Mesenchymal stem cell (in vitro differentiated cells and primary cell): ENCODE measurements at regions not wholly inside any gene's neighbourhood (a gene's known extent, or its start where the extent isn't known, plus 50 kb on each side); places are given as distances from the start of the nearest gene placed in this dataset.

Source experiments
- DNase-seq: peaks from one replicate; pipeline ENCODE4 v3.0.0-alpha.2; 2013
- H2AFZ ChIP-seq: one replicate; pipeline ENCODE4 v1.6.1; 2013; ENCODE audit warnings: low read depth, mild to moderate bottlenecking, control low read depth, inconsistent platforms, low read length, moderate library complexity
- H2AK5ac ChIP-seq: 2 replicates; pipeline ENCODE4 v1.6.1; 2013; ENCODE audit warnings: low read length, moderate library complexity, mild to moderate bottlenecking, inconsistent platforms; ENCODE audit not compliant: severe bottlenecking
- H2BK120ac ChIP-seq: one replicate; pipeline ENCODE4 v1.6.1; 2013; ENCODE audit warnings: low read depth, mild to moderate bottlenecking, inconsistent platforms, low read length, moderate library complexity
- H2BK12ac ChIP-seq, 2 experiments: one replicate each; pipeline ENCODE4 v1.6.1; 2013; ENCODE audit warnings: inconsistent platforms in 2 of 2, low read length in 2 of 2, mild to moderate bottlenecking in 2 of 2, moderate library complexity in 2 of 2, control low read depth in 1 of 2
- H2BK15ac ChIP-seq: one replicate; pipeline ENCODE4 v1.6.1; 2013; ENCODE audit warnings: mild to moderate bottlenecking, low read depth, inconsistent platforms; ENCODE audit not compliant: poor library complexity, severe bottlenecking
- H2BK5ac ChIP-seq: 2 replicates; pipeline ENCODE4 v1.6.1; 2013; ENCODE audit warnings: low read depth, mild to moderate bottlenecking, low read length, control low read depth, inconsistent platforms; ENCODE audit not compliant: poor library complexity, severe bottlenecking
- H3K14ac ChIP-seq, 2 experiments: one replicate each; pipeline ENCODE4 v1.6.1; 2013; ENCODE audit warnings: inconsistent platforms in 2 of 2, low read length in 2 of 2, control low read depth in 1 of 2, mild to moderate bottlenecking in 1 of 2, moderate library complexity in 1 of 2
- H3K18ac ChIP-seq, 2 experiments: one replicate each; pipeline ENCODE4 v1.6.1; 2013; ENCODE audit warnings: inconsistent platforms in 2 of 2, low read length in 2 of 2, control low read depth in 1 of 2, low read depth in 1 of 2, mild to moderate bottlenecking in 1 of 2
- H3K23ac ChIP-seq, 2 experiments: one replicate each; pipeline ENCODE4 v1.6.1; 2013; ENCODE audit warnings: inconsistent platforms in 2 of 2, low read length in 2 of 2, mild to moderate bottlenecking in 2 of 2, moderate library complexity in 2 of 2, control low read depth in 1 of 2
- H3K27ac ChIP-seq: 2 replicates; pipeline ENCODE4 v1.5.1; 2013; ENCODE audit warnings: mild to moderate bottlenecking, moderate library complexity, low read length, control low read depth, inconsistent platforms; ENCODE audit not compliant: poor library complexity, severe bottlenecking
- H3K27me3 ChIP-seq, 2 experiments: 2 replicates each; pipeline versions ENCODE4 v1.6.1 to v1.7.0; 2013; ENCODE audit warnings: low read length in 2 of 2, mild to moderate bottlenecking in 2 of 2, moderate library complexity in 2 of 2, control low read depth in 1 of 2, inconsistent platforms in 1 of 2; ENCODE audit not compliant: control insufficient read depth in 1 of 2, insufficient read depth in 1 of 2
- H3K36me3 ChIP-seq, 2 experiments: 2 replicates each; pipeline versions ENCODE4 v1.6.1 to v1.7.0; 2013; ENCODE audit warnings: low read length in 2 of 2, control low read depth in 1 of 2, inconsistent platforms in 1 of 2, low read depth in 1 of 2, mild to moderate bottlenecking in 1 of 2; ENCODE audit not compliant: insufficient read depth in 2 of 2, control insufficient read depth in 1 of 2
- H3K4ac ChIP-seq, 2 experiments: one replicate each; pipeline ENCODE4 v1.6.1; 2013; ENCODE audit warnings: inconsistent platforms in 2 of 2, low read length in 2 of 2, mild to moderate bottlenecking in 2 of 2, moderate library complexity in 2 of 2, control low read depth in 1 of 2, low read depth in 1 of 2
- H3K4me1 ChIP-seq: 2 replicates; pipeline ENCODE4 v1.6.1; 2013; ENCODE audit warnings: low read depth, low read length, control low read depth; ENCODE audit not compliant: control insufficient read depth, insufficient read depth
- H3K4me2 ChIP-seq: 2 replicates; pipeline ENCODE4 v1.6.1; 2013; ENCODE audit warnings: low read length, mild to moderate bottlenecking, inconsistent platforms; ENCODE audit not compliant: poor library complexity, severe bottlenecking
- H3K4me3 ChIP-seq, 2 experiments: 2 replicates each; pipeline versions ENCODE4 v1.5.1 to v1.7.0; 2013; ENCODE audit warnings: low read length in 2 of 2, mild to moderate bottlenecking in 2 of 2, control low read depth in 1 of 2, low read depth in 1 of 2; ENCODE audit not compliant: insufficient read depth in 1 of 2
- H3K79me1 ChIP-seq: replicated peaks from 2 replicates; pipeline ENCODE4 v1.6.1; 2013; ENCODE audit warnings: mild to moderate bottlenecking, control low read depth, low read length, inconsistent platforms; ENCODE audit not compliant: poor library complexity, severe bottlenecking
- H3K9ac ChIP-seq: 2 replicates; pipeline ENCODE4 v1.7.0; 2013; ENCODE audit warnings: mild to moderate bottlenecking, low read length, moderate library complexity
- H3K9me3 ChIP-seq: 2 replicates; pipeline ENCODE4 v1.7.0; 2013; ENCODE audit warnings: mild to moderate bottlenecking, low read length; ENCODE audit not compliant: control insufficient read depth
- H4K8ac ChIP-seq: one replicate; pipeline ENCODE4 v1.6.1; 2013; ENCODE audit warnings: inconsistent platforms, mild to moderate bottlenecking, low read length, moderate library complexity
- H4K91ac ChIP-seq: one replicate; pipeline ENCODE4 v1.6.1; 2013; ENCODE audit warnings: mild to moderate bottlenecking, low read length, inconsistent platforms
- WGBS: methylation state at CpG from one replicate; pipeline ENCODE4 v1.1.7; 2013; ENCODE audit warnings: mixed read lengths; 5-methylcytosine and 5-hydroxymethylcytosine counted together

DNA sequence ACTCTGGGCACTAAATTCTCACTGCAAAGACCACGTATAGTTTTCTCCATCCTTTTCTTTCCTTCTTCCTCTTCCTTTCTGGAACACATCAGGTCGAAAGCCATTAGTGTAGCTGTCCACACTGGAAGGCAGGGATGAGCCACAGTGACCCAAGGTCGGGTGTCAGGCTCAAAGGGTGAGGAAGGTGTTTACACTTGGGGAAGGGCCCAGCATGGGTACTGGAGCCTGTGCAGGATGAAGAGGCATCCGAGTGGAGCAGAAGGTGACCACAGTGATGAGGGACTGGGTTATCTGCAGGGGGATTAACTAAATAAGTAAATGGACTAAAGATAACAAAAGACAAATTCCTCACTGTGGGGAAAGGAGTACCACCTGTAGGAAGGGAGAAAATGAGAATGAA lies 164.0 kb downstream of the SOX9 start:
- Histone ChIP-seq H3K18ac (no peak overlapping the region), H3K27me3 (peaks cover 0 to 5% of the 10 kb centered on the region in 2 experiments), H3K4ac (no peak overlapping the region), H3K9me3 (no peaks in the 10 kb centered on the region), H2AK5ac (no peak overlapping the region), H3K4me1 (peaks cover 2% of the 10 kb centered on the region), H2BK5ac (no peak overlapping the region), H3K79me1 (no peaks in the 10 kb centered on the region), H2BK120ac (no peak overlapping the region), H3K14ac (no peak overlapping the region), H3K9ac (no peak overlapping the region), H3K23ac (no peak overlapping the region), H2BK15ac (no peak overlapping the region), H2AFZ (no peak overlapping the region), H4K8ac (no peak overlapping the region), H3K36me3 (no peaks in the 10 kb centered on the region), H4K91ac (no peak overlapping the region), H3K4me3 (no peak overlapping the region), H3K27ac (no peak overlapping the region), H2BK12ac (no peak overlapping the region), H3K4me2 (no peak overlapping the region)
- WGBS = 73% methylated on average over 4 of the region's 4 CpGs
- DNase-seq = no peak

- Histone ChIP-seq H3K79me1 (no peaks in the 10 kb centered on the region), H4K91ac (no peak overlapping the region), H2AK5ac (no peak overlapping the region), H2BK15ac (no peak overlapping the region), H3K27me3 (peaks cover 0 to 21% of the 10 kb centered on the region in 2 experiments), H2BK12ac (no peak overlapping the region), H3K27ac (no peak overlapping the region), H3K36me3 (no peaks in the 10 kb centered on the region), H2AFZ (no peak overlapping the region), H2BK120ac (no peak overlapping the region), H3K4ac (no peak overlapping the region), H3K4me3 (no peak overlapping the region), H3K4me2 (no peak overlapping the region), H2BK5ac (no peak overlapping the region), H4K8ac (no peak overlapping the region), H3K23ac (no peak overlapping the region), H3K18ac (no peak overlapping the region), H3K14ac (no peak overlapping the region), H3K4me1 (peaks cover 5% of the 10 kb centered on the region), H3K9ac (no peak overlapping the region), H3K9me3 (no peaks in the 10 kb centered on the region)
- WGBS = 86% methylated on average over 4 of the region's 4 CpGs
- no peak for DNase-seq
Observed at GRCh38 chr17:72287586-72287985, 166.8 kb downstream of the SOX9 start.

DNA sequence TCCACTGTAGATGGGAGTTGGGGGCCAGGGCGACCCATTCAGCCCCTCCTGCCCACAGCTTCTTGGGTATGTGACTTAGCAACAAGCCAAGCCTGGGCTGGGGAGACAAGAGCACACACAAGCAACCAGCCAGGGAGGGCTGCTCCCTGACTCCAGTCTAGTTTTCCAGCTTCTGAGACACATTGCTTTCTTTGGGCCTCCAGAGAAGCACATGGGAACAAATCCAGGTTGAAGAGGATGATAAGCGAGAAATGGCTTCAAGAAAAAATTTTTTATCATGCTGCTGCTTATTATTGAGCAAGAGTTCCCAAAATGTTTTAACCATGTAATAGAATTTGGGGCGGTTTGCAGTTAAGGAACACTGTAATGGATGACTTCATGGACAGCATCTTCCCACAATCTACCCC lies 173.7 kb downstream of the SOX9 start:
- WGBS = 82% methylated on average over 3 of the region's 3 CpGs

GRCh38 chr17:72295916-72296315 lies 175.1 kb downstream of the SOX9 start:
- Histone ChIP-seq H3K36me3 (peaks cover 0 to 3% of the 10 kb centered on the region in 2 experiments), H3K79me1 (no peaks in the 10 kb centered on the region)
- WGBS = 81% methylated on average over 4 of the region's 4 CpGs

More for the DNA sequence above, 173.7 kb downstream of the SOX9 start:
- no peak overlapping the region for H2BK120ac ChIP-seq
- no peak overlapping the region for H3K27ac ChIP-seq
- H2AK5ac ChIP-seq = no peak overlapping the region
- no peak overlapping the region for H3K4me2 ChIP-seq
- H3K79me1 ChIP-seq = no peaks in the 10 kb centered on the region
- no peak overlapping the region for H3K23ac ChIP-seq
- H3K4ac ChIP-seq = no peak overlapping the region
- no peak overlapping the region for H3K18ac ChIP-seq
- no peak overlapping the region for H3K4me3 ChIP-seq
- DNase-seq = no peak
- no peak overlapping the region for H3K9ac ChIP-seq
- peaks cover 0 to 28% of the 10 kb centered on the region in 2 experiments for H3K27me3 ChIP-seq
- no peak overlapping the region for H2BK5ac ChIP-seq
- no peak overlapping the region for H2AFZ ChIP-seq
- no peak overlapping the region for H3K14ac ChIP-seq
- no peak overlapping the region for H4K91ac ChIP-seq
- H2BK15ac ChIP-seq = no peak overlapping the region
- peaks cover 0 to 3% of the 10 kb centered on the region in 2 experiments for H3K36me3 ChIP-seq
- no peak overlapping the region for H2BK12ac ChIP-seq
- H3K9me3 ChIP-seq = no peaks in the 10 kb centered on the region
- H4K8ac ChIP-seq = no peak overlapping the region
- peaks cover 9% of the 10 kb centered on the region for H3K4me1 ChIP-seq

More at GRCh38 chr17:72295916-72296315, 175.1 kb downstream of the SOX9 start:
- Histone ChIP-seq H3K4me3 (no peak overlapping the region), H3K9ac (no peak overlapping the region), H2BK5ac (no peak overlapping the region), H3K18ac (no peak overlapping the region), H2BK12ac (no peak overlapping the region), H3K4ac (no peak overlapping the region), H3K14ac (no peak overlapping the region), H3K4me2 (no peak overlapping the region), H3K27ac (no peak overlapping the region), H2BK120ac (no peak overlapping the region), H2AFZ (no peak overlapping the region), H3K27me3 (peaks cover 0 to 25% of the 10 kb centered on the region in 2 experiments), H4K91ac (no peak overlapping the region), H2BK15ac (no peak overlapping the region), H3K23ac (no peak overlapping the region), H4K8ac (no peak overlapping the region), H3K9me3 (no peaks in the 10 kb centered on the region), H2AK5ac (no peak overlapping the region), H3K4me1 (peaks cover 6% of the 10 kb centered on the region)
- DNase-seq = no peak
